ENCODE measurements at regions not wholly inside any gene's neighbourhood (a gene's known extent, or its start where the extent isn't known, plus 50 kb on each side); places are given as distances from the start of the nearest gene placed in this dataset.
"Not testable (repeated sequence)": the region's sequence is repeated elsewhere in the genome, so short reads cannot be mapped to it uniquely, and the experiment has no call there.

- no peak for DNase-seq (ENCODE audit: low read depth)
These were observed 386.4 kb upstream of the SEMA6A start for GRCh38 chr5:116961021-116961420.

- DNase-seq (ENCODE audit: low read depth): no peak
These were observed 385.2 kb upstream of the SEMA6A start for GRCh38 chr5:116959843-116960242.

GRCh38 chr5:116953251-116953930, 378.8 kb upstream of the SEMA6A start:
- DNase-seq (ENCODE audit: low read depth): no peak

GRCh38 chr5:116951219-116951618, 376.6 kb upstream of the SEMA6A start:
- DNase-seq (ENCODE audit: low read depth): no peak

GRCh38 chr5:116947691-116948528, 373.3 kb upstream of the SEMA6A start:
- DNase-seq (ENCODE audit: low read depth): peak; percentile 15

GRCh38 chr5:116945613-116946382, 371.2 kb upstream of the SEMA6A start:
- DNase-seq (ENCODE audit: low read depth): not testable (repeated sequence)

GRCh38 chr5:116944183-116944582, 369.6 kb upstream of the SEMA6A start:
- DNase-seq (ENCODE audit: low read depth): no peak

GRCh38 chr5:116942622-116943021, 368.0 kb upstream of the SEMA6A start:
- no peak for DNase-seq (ENCODE audit: low read depth)

GRCh38 chr5:116939641-116940040, 365.0 kb upstream of the SEMA6A start:
- DNase-seq (ENCODE audit: low read depth): no peak

GRCh38 chr5:116938488-116938887, 363.9 kb upstream of the SEMA6A start:
- no peak for DNase-seq (ENCODE audit: low read depth)

- DNase-seq (ENCODE audit: low read depth): no peak
These were observed 361.0 kb upstream of the SEMA6A start for GRCh38 chr5:116935561-116936162.

- no peak for DNase-seq (ENCODE audit: low read depth)
These were observed 356.0 kb upstream of the SEMA6A start for GRCh38 chr5:116930616-116931015.

- no peak for DNase-seq (ENCODE audit: low read depth)
These were observed 348.7 kb upstream of the SEMA6A start for GRCh38 chr5:116923344-116923743.

GRCh38 chr5:116922532-116922931, 347.9 kb upstream of the SEMA6A start:
- no peak for DNase-seq (ENCODE audit: low read depth)

- DNase-seq (ENCODE audit: low read depth): no peak
These were observed 340.4 kb upstream of the SEMA6A start for GRCh38 chr5:116914869-116915504.

- no peak for DNase-seq (ENCODE audit: low read depth)
These were observed 337.6 kb upstream of the SEMA6A start for GRCh38 chr5:116912221-116912620.

- DNase-seq (ENCODE audit: low read depth): no peak
These were observed 336.5 kb upstream of the SEMA6A start for GRCh38 chr5:116911074-116911473.

- no peak for DNase-seq (ENCODE audit: low read depth)
These were observed 333.9 kb upstream of the SEMA6A start for GRCh38 chr5:116908537-116908936.

GRCh38 chr5:116905885-116906284, 331.3 kb upstream of the SEMA6A start:
- no peak for DNase-seq (ENCODE audit: low read depth)

GRCh38 chr5:116900793-116901192, 326.2 kb upstream of the SEMA6A start:
- no peak for DNase-seq (ENCODE audit: low read depth)

- DNase-seq (ENCODE audit: low read depth): no peak
These were observed 324.3 kb upstream of the SEMA6A start for GRCh38 chr5:116898917-116899316.

GRCh38 chr5:116897291-116897690, 322.7 kb upstream of the SEMA6A start:
- DNase-seq (ENCODE audit: low read depth): no peak

Measured in M059J (cell line).